HepG2 (cell line): ENCODE measurements at regions not wholly inside any gene's neighbourhood (a gene's known extent, or its start where the extent isn't known, plus 50 kb on each side); places are given as distances from the start of the nearest gene placed in this dataset.

ENCODE experiments used
- HDAC6 ChIP-seq: fragments of 200-600 bp; sonication (generic); IDR thresholded peaks from 2 replicates; pipeline ENCODE4 v1.7.0; 2017; ENCODE audit warnings: mild to moderate bottlenecking, antibody characterized with exemption, low read length, low read depth
- POLR2A ChIP-seq, 2 experiments: IDR thresholded peaks; 2 replicates each; pipeline ENCODE4 v1.6.1; 2011; ENCODE audit warnings: low read depth in 2 of 2, low read length in 2 of 2, mild to moderate bottlenecking in 1 of 2, moderate library complexity in 1 of 2; ENCODE audit not compliant: insufficient read depth in 1 of 2
- RFX5 ChIP-seq: IDR thresholded peaks from 2 replicates; pipeline ENCODE4 v1.6.1; 2011; ENCODE audit warnings: low read depth, low read length, improper control_type of control experiment
- YEATS4 ChIP-seq: sonication (generic); formaldehyde crosslinking; IDR thresholded peaks from 2 replicates; pipeline ENCODE4 v1.4.0; 2020; ENCODE audit warnings: missing genetic modification reagents, borderline replicate concordance
- TF ChIP-seq, protein P1 (sequence below): sonication (generic); formaldehyde crosslinking; IDR thresholded peaks from 2 replicates; pipeline ENCODE4 v1.5.0; 2020; ENCODE audit warnings: mild to moderate bottlenecking, missing genetic modification reagents, moderate library complexity

DNA sequence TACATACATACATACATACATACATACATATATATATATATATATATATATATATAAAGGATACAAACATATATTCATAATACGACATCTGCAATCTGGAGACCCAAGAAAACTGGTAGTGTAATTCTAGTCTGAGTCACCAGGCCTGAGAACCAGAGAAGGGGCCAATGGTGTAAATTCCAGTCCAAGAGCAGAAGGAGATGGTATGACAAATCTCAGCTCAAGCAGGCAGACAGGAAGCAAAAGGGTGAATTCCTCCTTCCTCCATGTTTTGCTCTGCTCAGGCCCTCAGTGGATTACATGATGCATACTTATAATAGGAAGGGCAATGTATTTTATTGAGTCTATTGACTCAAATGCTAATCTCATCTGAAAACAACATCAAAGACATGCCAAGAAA lies 1060.4 kb upstream of the TMPRSS15 start:
- no peak for TF ChIP-seq YEATS4
- TF ChIP-seq RFX5, result no peak
- TF ChIP-seq HDAC6, result no peak
- TF ChIP-seq POLR2A (IDR thresholded peaks at IDR 0.05; ENCODE audit: insufficient read depth in 1 of 2, low read depth in 2 of 2, low read length in 2 of 2), result no peak
- TF ChIP-seq, protein P1, sequence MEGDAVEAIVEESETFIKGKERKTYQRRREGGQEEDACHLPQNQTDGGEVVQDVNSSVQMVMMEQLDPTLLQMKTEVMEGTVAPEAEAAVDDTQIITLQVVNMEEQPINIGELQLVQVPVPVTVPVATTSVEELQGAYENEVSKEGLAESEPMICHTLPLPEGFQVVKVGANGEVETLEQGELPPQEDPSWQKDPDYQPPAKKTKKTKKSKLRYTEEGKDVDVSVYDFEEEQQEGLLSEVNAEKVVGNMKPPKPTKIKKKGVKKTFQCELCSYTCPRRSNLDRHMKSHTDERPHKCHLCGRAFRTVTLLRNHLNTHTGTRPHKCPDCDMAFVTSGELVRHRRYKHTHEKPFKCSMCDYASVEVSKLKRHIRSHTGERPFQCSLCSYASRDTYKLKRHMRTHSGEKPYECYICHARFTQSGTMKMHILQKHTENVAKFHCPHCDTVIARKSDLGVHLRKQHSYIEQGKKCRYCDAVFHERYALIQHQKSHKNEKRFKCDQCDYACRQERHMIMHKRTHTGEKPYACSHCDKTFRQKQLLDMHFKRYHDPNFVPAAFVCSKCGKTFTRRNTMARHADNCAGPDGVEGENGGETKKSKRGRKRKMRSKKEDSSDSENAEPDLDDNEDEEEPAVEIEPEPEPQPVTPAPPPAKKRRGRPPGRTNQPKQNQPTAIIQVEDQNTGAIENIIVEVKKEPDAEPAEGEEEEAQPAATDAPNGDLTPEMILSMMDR (CRISPR knock-in tag), result no peak
